ENCODE measurements at regions not wholly inside any gene's neighbourhood (a gene's known extent, or its start where the extent isn't known, plus 50 kb on each side); places are given as distances from the start of the nearest gene placed in this dataset.

DNA sequence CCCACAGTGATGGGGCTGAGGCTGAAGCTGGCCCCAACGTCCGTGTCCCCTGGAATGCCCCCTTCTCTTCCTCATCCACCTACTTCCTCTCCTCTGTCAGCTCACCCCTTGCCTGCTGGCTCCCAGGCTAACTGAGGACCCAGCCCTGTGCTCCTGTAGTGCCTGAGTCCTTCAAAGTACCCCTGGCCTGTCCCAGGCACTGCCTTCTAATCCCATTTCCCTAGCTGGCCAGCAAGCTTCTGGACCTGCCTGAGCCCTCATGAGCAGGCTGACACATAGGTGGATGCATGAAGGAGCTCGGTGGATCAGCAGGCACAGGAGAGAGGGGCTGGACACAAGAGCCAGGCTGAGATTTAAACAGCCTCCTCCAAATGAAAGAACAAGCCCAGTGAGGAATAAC, 650.8 kb downstream of the NPHP4 start:
- TF ChIP-seq EZH2 (IDR thresholded peaks at IDR 0.05) (no peak), EZH2phosphoT487 (IDR thresholded peaks at IDR 0.05) (no peak)
- TF ChIP-seq, protein P1, sequence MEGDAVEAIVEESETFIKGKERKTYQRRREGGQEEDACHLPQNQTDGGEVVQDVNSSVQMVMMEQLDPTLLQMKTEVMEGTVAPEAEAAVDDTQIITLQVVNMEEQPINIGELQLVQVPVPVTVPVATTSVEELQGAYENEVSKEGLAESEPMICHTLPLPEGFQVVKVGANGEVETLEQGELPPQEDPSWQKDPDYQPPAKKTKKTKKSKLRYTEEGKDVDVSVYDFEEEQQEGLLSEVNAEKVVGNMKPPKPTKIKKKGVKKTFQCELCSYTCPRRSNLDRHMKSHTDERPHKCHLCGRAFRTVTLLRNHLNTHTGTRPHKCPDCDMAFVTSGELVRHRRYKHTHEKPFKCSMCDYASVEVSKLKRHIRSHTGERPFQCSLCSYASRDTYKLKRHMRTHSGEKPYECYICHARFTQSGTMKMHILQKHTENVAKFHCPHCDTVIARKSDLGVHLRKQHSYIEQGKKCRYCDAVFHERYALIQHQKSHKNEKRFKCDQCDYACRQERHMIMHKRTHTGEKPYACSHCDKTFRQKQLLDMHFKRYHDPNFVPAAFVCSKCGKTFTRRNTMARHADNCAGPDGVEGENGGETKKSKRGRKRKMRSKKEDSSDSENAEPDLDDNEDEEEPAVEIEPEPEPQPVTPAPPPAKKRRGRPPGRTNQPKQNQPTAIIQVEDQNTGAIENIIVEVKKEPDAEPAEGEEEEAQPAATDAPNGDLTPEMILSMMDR (IDR thresholded peaks at IDR 0.05): no peak

Measured in neural progenitor cell (in vitro differentiated cells).